B cell (primary cell): ENCODE measurements at regions not wholly inside any gene's neighbourhood (a gene's known extent, or its start where the extent isn't known, plus 50 kb on each side); places are given as distances from the start of the nearest gene placed in this dataset.

Source experiments
- EZH2 ChIP-seq: IDR thresholded peaks from 2 replicates; pipeline ENCODE4 v1.6.1; 2012; ENCODE audit warnings: borderline replicate concordance, low read depth, mild to moderate bottlenecking, moderate library complexity, low read length; ENCODE audit not compliant: insufficient read depth, poor library complexity, severe bottlenecking
- TF ChIP-seq, protein P1 (sequence below): fragments of 200-600 bp; IDR thresholded peaks from one replicate; pipeline ENCODE4 v1.8.0; 2022; ENCODE audit warnings: antibody characterized with exemption, mild to moderate bottlenecking

- no peak for TF ChIP-seq EZH2
- TF ChIP-seq, protein P1, sequence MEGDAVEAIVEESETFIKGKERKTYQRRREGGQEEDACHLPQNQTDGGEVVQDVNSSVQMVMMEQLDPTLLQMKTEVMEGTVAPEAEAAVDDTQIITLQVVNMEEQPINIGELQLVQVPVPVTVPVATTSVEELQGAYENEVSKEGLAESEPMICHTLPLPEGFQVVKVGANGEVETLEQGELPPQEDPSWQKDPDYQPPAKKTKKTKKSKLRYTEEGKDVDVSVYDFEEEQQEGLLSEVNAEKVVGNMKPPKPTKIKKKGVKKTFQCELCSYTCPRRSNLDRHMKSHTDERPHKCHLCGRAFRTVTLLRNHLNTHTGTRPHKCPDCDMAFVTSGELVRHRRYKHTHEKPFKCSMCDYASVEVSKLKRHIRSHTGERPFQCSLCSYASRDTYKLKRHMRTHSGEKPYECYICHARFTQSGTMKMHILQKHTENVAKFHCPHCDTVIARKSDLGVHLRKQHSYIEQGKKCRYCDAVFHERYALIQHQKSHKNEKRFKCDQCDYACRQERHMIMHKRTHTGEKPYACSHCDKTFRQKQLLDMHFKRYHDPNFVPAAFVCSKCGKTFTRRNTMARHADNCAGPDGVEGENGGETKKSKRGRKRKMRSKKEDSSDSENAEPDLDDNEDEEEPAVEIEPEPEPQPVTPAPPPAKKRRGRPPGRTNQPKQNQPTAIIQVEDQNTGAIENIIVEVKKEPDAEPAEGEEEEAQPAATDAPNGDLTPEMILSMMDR, result no peak
These were observed 178.6 kb downstream of the TBX15 start for GRCh38 chr1:118809586-118809985.
